Stimulated activated naive B cell treated with anti-CD40 and anti-IgM and Interleukin-4, amounts not matched to agents 10 μg/mL and 1 μg/mL and 100 μg/mL, for 72 hours (primary cell): ENCODE measurements at regions not wholly inside any gene's neighbourhood (a gene's known extent, or its start where the extent isn't known, plus 50 kb on each side); places are given as distances from the start of the nearest gene placed in this dataset.
"Not testable (repeated sequence)": the region's sequence is repeated elsewhere in the genome, so short reads cannot be mapped to it uniquely, and the experiment has no call there.

Experiments used
- ATAC-seq, 2 donors: fragments of 150-1000 bp; cut with Tn5 transposase; replicated peaks; 2 replicates each; pipeline ENCODE4 v1.10.0; 2021; ENCODE audit warnings: moderate library complexity in 1 of 2
- DNase-seq: peaks from one replicate; pipeline ENCODE4 v3.0.0; 2021
- H3K27ac Mint-ChIP-seq: one replicate; pipeline ENCODE4 v1.8.0; 2022; ENCODE audit warnings: mild to moderate bottlenecking, mixed read lengths
- H3K27me3 Mint-ChIP-seq, 2 donors: one replicate each; pipeline ENCODE4 v1.8.0; 2022; ENCODE audit warnings: mixed read lengths in 2 of 2
- H3K36me3 Mint-ChIP-seq, 2 donors: one replicate each; pipeline ENCODE4 v1.8.0; 2022; ENCODE audit warnings: mixed read lengths in 2 of 2, mild to moderate bottlenecking in 1 of 2
- H3K4me1 Mint-ChIP-seq, 2 donors: one replicate each; pipeline ENCODE4 v1.8.0; 2022; ENCODE audit warnings: mixed read lengths in 2 of 2, mild to moderate bottlenecking in 1 of 2
- H3K4me3 Mint-ChIP-seq, 2 donors: one replicate each; pipeline ENCODE4 v1.8.0; 2022; ENCODE audit warnings: mild to moderate bottlenecking in 2 of 2, mixed read lengths in 2 of 2, moderate library complexity in 1 of 2
- H3K9me3 Mint-ChIP-seq, 2 donors: one replicate each; pipeline ENCODE4 v1.8.0; 2022; ENCODE audit warnings: mixed read lengths in 2 of 2, mild to moderate bottlenecking in 1 of 2

GRCh38 chr14:89089330-89089729 lies 264.9 kb downstream of the TTC8 start:
- Mint-ChIP-seq H3K4me1 (no peaks in the 10 kb centered on the region), H3K27me3 (peaks cover 4 to 5% of the 10 kb centered on the region in 2 donors), H3K9me3 (peaks cover 0 to 3% of the 10 kb centered on the region in 2 donors), H3K36me3 (peaks cover 0 to 3% of the 10 kb centered on the region in 2 donors), H3K4me3 (no peak overlapping the region), H3K27ac (no peak overlapping the region)
- DNase-seq (no peak), ATAC-seq (no peak)

- H3K27me3 Mint-ChIP-seq, result peaks cover 0 to 10% of the 10 kb centered on the region in 2 donors
Observed at GRCh38 chr14:89091781-89092180, 267.3 kb downstream of the TTC8 start.

GRCh38 chr14:89093083-89093730 lies 268.8 kb downstream of the TTC8 start:
- Mint-ChIP-seq H3K4me3 (no peak overlapping the region), H3K27ac (no peak overlapping the region), H3K9me3 (peaks cover 0 to 3% of the 10 kb centered on the region in 2 donors), H3K27me3 (peaks cover 5 to 17% of the 10 kb centered on the region in 2 donors), H3K4me1 (no peaks in the 10 kb centered on the region), H3K36me3 (peaks cover 0 to 3% of the 10 kb centered on the region in 2 donors)
- ATAC-seq (no peak), DNase-seq (no peak)

More at GRCh38 chr14:89091781-89092180, 267.3 kb downstream of the TTC8 start:
- DNase-seq, result no peak
- no peaks in the 10 kb centered on the region for H3K4me1 Mint-ChIP-seq
- H3K27ac Mint-ChIP-seq, result no peak overlapping the region
- H3K4me3 Mint-ChIP-seq, result no peak overlapping the region
- H3K36me3 Mint-ChIP-seq, result peaks cover 0 to 3% of the 10 kb centered on the region in 2 donors
- no peak for ATAC-seq
- H3K9me3 Mint-ChIP-seq, result peaks cover 0 to 3% of the 10 kb centered on the region in 2 donors

- H3K4me3 Mint-ChIP-seq, result no peak overlapping the region
- no peak for ATAC-seq
- H3K9me3 Mint-ChIP-seq, result peaks cover under 1 to 7% of the 10 kb centered on the region in 2 donors
- no peak for DNase-seq
- H3K4me1 Mint-ChIP-seq, result no peaks in the 10 kb centered on the region
- no peak overlapping the region for H3K27ac Mint-ChIP-seq
- peaks cover 0 to 3% of the 10 kb centered on the region in 2 donors for H3K36me3 Mint-ChIP-seq
- H3K27me3 Mint-ChIP-seq, result peaks cover 5 to 26% of the 10 kb centered on the region in 2 donors
Observed at GRCh38 chr14:89095036-89095435, 270.6 kb downstream of the TTC8 start.

GRCh38 chr14:89096946-89097345 lies 272.5 kb downstream of the TTC8 start:
- Mint-ChIP-seq H3K9me3 (peaks cover 6 to 8% of the 10 kb centered on the region in 2 donors), H3K36me3 (peaks cover 0 to 3% of the 10 kb centered on the region in 2 donors), H3K4me3 (no peak overlapping the region)

GRCh38 chr14:89098254-89098653 lies 273.8 kb downstream of the TTC8 start:
- Mint-ChIP-seq H3K9me3 (peaks cover 4 to 6% of the 10 kb centered on the region in 2 donors), H3K4me1 (no peaks in the 10 kb centered on the region), H3K27ac (no peak overlapping the region), H3K36me3 (no peaks in the 10 kb centered on the region), H3K4me3 (no peak overlapping the region), H3K27me3 (peaks cover 19 to 47% of the 10 kb centered on the region in 2 donors)
- ATAC-seq (no peak), DNase-seq (no peak)

More at GRCh38 chr14:89096946-89097345, 272.5 kb downstream of the TTC8 start:
- no peak overlapping the region for H3K27ac Mint-ChIP-seq
- H3K4me1 Mint-ChIP-seq, result no peaks in the 10 kb centered on the region
- ATAC-seq, result no peak
- no peak for DNase-seq
- H3K27me3 Mint-ChIP-seq, result peaks cover 15 to 39% of the 10 kb centered on the region in 2 donors

- H3K4me1 Mint-ChIP-seq, H3K9me3 Mint-ChIP-seq, H3K4me3 Mint-ChIP-seq, H3K27ac Mint-ChIP-seq, DNase-seq, H3K36me3 Mint-ChIP-seq, ATAC-seq: not testable (repeated sequence)
- H3K27me3 Mint-ChIP-seq, result peaks cover 33 to 74% of the 10 kb centered on the region in 2 donors
Observed at GRCh38 chr14:89104171-89104817, 279.8 kb downstream of the TTC8 start.

GRCh38 chr14:89104861-89105260 lies 280.4 kb downstream of the TTC8 start:
- H3K4me3 Mint-ChIP-seq, ATAC-seq, H3K27ac Mint-ChIP-seq, H3K4me1 Mint-ChIP-seq, H3K9me3 Mint-ChIP-seq, H3K36me3 Mint-ChIP-seq, DNase-seq: not testable (repeated sequence)
- peaks cover 33 to 72% of the 10 kb centered on the region in 2 donors for H3K27me3 Mint-ChIP-seq
